ENCODE measurements at regions not wholly inside any gene's neighbourhood (a gene's known extent, or its start where the extent isn't known, plus 50 kb on each side); places are given as distances from the start of the nearest gene placed in this dataset.

DNA sequence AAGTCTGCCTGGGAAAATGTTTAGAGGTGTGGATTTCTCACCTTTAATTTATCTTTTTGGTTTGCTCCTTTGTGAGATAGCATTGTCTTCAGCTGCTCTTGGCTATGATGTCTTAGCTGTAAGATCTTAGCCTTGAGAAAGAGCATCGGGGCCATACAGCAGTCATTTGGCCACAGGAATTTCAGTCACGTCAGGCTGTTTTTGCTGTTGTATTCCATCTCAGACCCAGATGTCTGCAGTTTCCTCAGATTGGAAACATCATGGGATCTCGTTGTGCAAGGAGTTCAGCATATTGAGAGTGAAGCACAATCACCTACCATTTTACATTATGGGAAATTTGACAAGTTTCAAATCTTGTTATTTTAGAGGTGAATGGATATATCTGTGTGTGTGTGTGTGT is 89.3 kb upstream of the C1QTNF9B start:
- intact Hi-C loops (cut with micrococcal nuclease): loop anchor here in 1 of 2 donors (10.0 kb wide), 1 partner anchor 62 kb away; no protein-coding TSS in a partner anchor
- POLR2A ChIA-PET: no interaction called here

DNA sequence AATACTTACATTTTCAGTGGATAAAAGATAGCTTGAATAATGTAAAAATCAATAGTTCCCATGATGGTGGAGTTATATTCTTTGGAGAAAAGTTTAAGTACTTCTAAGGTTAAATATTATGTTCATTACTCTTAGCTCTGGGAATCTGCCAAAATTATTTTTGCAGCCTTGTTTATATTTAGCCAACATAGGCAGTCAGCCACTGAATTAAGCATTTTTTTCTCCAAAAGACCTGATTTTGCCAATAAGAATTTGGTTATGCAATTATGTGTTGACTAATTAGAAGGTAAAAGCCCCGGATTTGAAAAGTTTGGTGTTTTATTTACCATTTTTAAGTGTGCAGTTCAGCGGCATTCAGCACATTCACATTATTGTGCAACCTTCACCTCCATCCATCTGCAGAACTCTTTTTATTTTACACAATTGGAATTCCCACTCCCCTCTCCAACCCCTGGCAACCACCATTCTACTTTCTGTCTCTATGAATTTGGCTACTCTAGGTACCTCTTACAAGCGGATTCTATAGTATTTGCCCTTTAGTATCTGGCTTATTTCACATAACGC is 90.1 kb upstream of the C1QTNF9B start:
- Mint-ChIP-seq H3K4me1 (no peaks in the 10 kb centered on the region), H3K9me3 (no peaks in the 10 kb centered on the region), H3K4me3 (no peak overlapping the region), H3K36me3 (peaks cover 0 to 4% (median 0%) of the 10 kb centered on the region in 5 donors), H3K27ac (no peak overlapping the region), H3K27me3 (peaks cover 7 to 60% (median 25%) of the 10 kb centered on the region in 5 donors)
- DNase-seq (no peak), ATAC-seq (no peak)
- H3K9me3 ChIP-seq (ENCODE audit: control insufficient read depth in 2 of 3, low read length in 3 of 3): no peaks in the 10 kb centered on the region
- H3K27ac ChIP-seq (ENCODE audit: low read depth, low read length): no peak overlapping the region
- no peaks in the 10 kb centered on the region for H3K36me3 ChIP-seq (ENCODE audit: control insufficient read depth in 2 of 3, insufficient read depth in 3 of 3, low read length in 3 of 3)
- no peaks in the 10 kb centered on the region for H3K27me3 ChIP-seq (ENCODE audit: control insufficient read depth in 2 of 2, insufficient read depth in 2 of 2, low read length in 2 of 2)
- intact Hi-C loops (cut with micrococcal nuclease): loop anchor here in 1 of 2 donors (10.0 kb wide), 1 partner anchor 63 kb away; no protein-coding TSS in a partner anchor
- POLR2A ChIA-PET: interaction anchor here (0.6 kb wide), 1 partner anchor 110 kb away, joined by 3 read pairs; no protein-coding TSS in a partner anchor
- CTCF ChIA-PET: no interaction called here
- H3K4me3 ChIP-seq (ENCODE audit: low read length): no peak overlapping the region
- H3K4me1 ChIP-seq (ENCODE audit: control insufficient read depth in 2 of 2, insufficient read depth in 2 of 2, low read length in 2 of 2): no peaks in the 10 kb centered on the region

More for the DNA sequence above, 89.3 kb upstream of the C1QTNF9B start:
- no peaks in the 10 kb centered on the region for H3K4me1 Mint-ChIP-seq
- CTCF ChIA-PET: no interaction called here
- no peak overlapping the region for H3K4me3 ChIP-seq (ENCODE audit: low read length)
- DNase-seq (no peak), ATAC-seq (no peak)
- no peak overlapping the region for H3K27ac ChIP-seq (ENCODE audit: low read depth, low read length)
- H3K36me3 Mint-ChIP-seq: peaks cover 0 to 4% (median 0%) of the 10 kb centered on the region in 5 donors
- H3K36me3 ChIP-seq (ENCODE audit: control insufficient read depth in 2 of 3, insufficient read depth in 3 of 3, low read length in 3 of 3): no peaks in the 10 kb centered on the region
- no peaks in the 10 kb centered on the region for H3K4me1 ChIP-seq (ENCODE audit: control insufficient read depth in 2 of 2, insufficient read depth in 2 of 2, low read length in 2 of 2)
- H3K27ac Mint-ChIP-seq: no peak overlapping the region
- no peaks in the 10 kb centered on the region for H3K9me3 ChIP-seq (ENCODE audit: control insufficient read depth in 2 of 3, low read length in 3 of 3)
- no peaks in the 10 kb centered on the region for H3K9me3 Mint-ChIP-seq
- H3K27me3 Mint-ChIP-seq: peaks cover 7 to 62% (median 26%) of the 10 kb centered on the region in 5 donors
- H3K27me3 ChIP-seq (ENCODE audit: control insufficient read depth in 2 of 2, insufficient read depth in 2 of 2, low read length in 2 of 2): no peaks in the 10 kb centered on the region
- H3K4me3 Mint-ChIP-seq: no peak overlapping the region

DNA sequence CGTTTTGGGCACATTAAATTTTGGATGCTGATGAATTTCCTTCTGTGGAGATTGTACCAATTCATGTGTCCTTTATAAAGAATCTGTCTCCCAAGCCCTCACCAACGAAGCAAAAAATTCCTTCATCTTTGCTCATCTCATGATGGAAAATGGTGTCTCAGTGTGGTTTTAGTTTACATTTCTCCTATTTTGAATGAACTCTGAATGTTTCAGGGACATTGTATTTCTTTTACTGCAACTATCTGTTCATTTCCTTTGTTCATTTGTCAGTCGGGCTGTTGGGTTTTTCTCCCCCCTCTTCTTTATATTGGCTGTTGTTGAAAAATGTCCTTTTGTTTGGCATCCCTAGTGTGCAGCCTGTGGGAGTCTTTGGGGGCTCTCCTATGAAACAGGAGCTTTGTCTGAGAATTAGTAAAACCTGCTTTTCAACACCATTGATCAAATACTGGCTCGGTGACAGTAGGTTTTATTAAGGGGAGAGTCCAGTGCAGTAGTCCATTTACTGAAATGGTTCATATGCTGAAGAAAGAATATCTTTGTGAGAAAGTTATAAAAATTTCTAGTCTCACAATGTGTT is 91.3 kb upstream of the C1QTNF9B start:
- CTCF ChIA-PET: no interaction called here

DNA sequence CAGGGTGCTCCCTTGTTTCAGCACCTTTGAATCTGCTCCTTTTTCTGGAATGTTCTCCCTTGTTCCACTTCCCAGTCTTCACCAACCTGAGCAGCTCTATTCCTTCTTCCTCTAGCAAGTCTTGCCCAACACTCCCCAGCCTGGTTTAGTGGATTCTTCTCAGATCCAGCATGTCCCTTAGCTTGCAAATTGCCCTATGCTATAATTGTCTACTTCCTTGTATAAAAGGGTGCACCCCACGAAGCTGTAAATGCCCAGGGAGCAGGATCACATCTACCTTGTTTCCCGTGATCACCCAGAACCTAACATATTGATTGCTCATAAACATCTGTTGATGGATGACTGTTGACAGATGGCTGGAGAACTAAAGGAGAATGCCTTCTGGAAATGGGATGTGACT is 93.2 kb upstream of the C1QTNF9B start:
- ChIA-PET CTCF (no interaction called here), POLR2A (no interaction called here)
- H3K27me3 ChIP-seq (ENCODE audit: control insufficient read depth in 2 of 2, insufficient read depth in 2 of 2, low read length in 2 of 2): no peaks in the 10 kb centered on the region
- Mint-ChIP-seq H3K36me3 (peaks cover 0 to 4% (median 0%) of the 10 kb centered on the region in 5 donors), H3K4me1 (peaks cover 0 to 2% (median 0%) of the 10 kb centered on the region in 7 donors), H3K4me3 (no peak overlapping the region), H3K27me3 (peaks cover 3 to 46% (median 21%) of the 10 kb centered on the region in 5 donors), H3K27ac (no peak overlapping the region), H3K9me3 (no peaks in the 10 kb centered on the region)
- ATAC-seq: no peak
- H3K27ac ChIP-seq (ENCODE audit: low read depth, low read length): no peak overlapping the region
- no peaks in the 10 kb centered on the region for H3K9me3 ChIP-seq (ENCODE audit: control insufficient read depth in 2 of 3, low read length in 3 of 3)
- H3K36me3 ChIP-seq (ENCODE audit: control insufficient read depth in 2 of 3, insufficient read depth in 3 of 3, low read length in 3 of 3): no peaks in the 10 kb centered on the region
- intact Hi-C loops (cut with micrococcal nuclease): no loop called here
- no peak for DNase-seq
- H3K4me3 ChIP-seq (ENCODE audit: low read length): no peak overlapping the region
- H3K4me1 ChIP-seq (ENCODE audit: control insufficient read depth in 2 of 2, insufficient read depth in 2 of 2, low read length in 2 of 2): no peaks in the 10 kb centered on the region

More for the DNA sequence above, 91.3 kb upstream of the C1QTNF9B start:
- no peak overlapping the region for H3K4me3 ChIP-seq (ENCODE audit: low read length)
- H3K9me3 Mint-ChIP-seq: no peaks in the 10 kb centered on the region
- H3K36me3 Mint-ChIP-seq: peaks cover 0 to 4% (median 0%) of the 10 kb centered on the region in 5 donors
- no peak for DNase-seq
- no peaks in the 10 kb centered on the region for H3K9me3 ChIP-seq (ENCODE audit: control insufficient read depth in 2 of 3, low read length in 3 of 3)
- no peak overlapping the region for H3K27ac ChIP-seq (ENCODE audit: low read depth, low read length)
- POLR2A ChIA-PET: no interaction called here
- no peak overlapping the region for H3K27ac Mint-ChIP-seq
- H3K27me3 ChIP-seq (ENCODE audit: control insufficient read depth in 2 of 2, insufficient read depth in 2 of 2, low read length in 2 of 2): no peaks in the 10 kb centered on the region
- peaks cover 7 to 58% (median 25%) of the 10 kb centered on the region in 5 donors for H3K27me3 Mint-ChIP-seq
- no peak overlapping the region for H3K4me3 Mint-ChIP-seq
- no peaks in the 10 kb centered on the region for H3K4me1 ChIP-seq (ENCODE audit: control insufficient read depth in 2 of 2, insufficient read depth in 2 of 2, low read length in 2 of 2)
- no peaks in the 10 kb centered on the region for H3K4me1 Mint-ChIP-seq
- no peak for ATAC-seq
- intact Hi-C loops (cut with micrococcal nuclease): loop anchor here in 1 of 2 donors (10.0 kb wide), 1 partner anchor 64 kb away; no protein-coding TSS in a partner anchor
- H3K36me3 ChIP-seq (ENCODE audit: control insufficient read depth in 2 of 3, insufficient read depth in 3 of 3, low read length in 3 of 3): no peaks in the 10 kb centered on the region

DNA sequence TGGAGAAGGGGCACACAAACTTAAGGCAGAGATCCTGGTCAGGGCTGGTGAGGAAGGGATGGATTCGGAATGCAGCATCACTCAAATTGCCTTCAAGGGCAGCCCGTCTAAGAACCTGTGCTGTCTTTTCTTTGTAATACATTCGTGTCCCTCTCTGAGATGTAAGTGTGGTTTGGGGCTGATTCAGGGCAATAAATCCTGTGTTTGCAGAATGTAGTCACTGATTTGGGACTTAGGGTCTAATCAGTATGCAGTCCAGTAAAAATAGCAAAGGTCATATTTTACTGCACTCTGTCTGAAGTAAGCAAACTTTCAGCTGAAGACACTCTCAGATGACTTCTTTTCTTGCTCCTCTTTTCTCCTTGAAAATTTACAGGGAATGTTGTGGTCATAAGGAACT is 93.8 kb upstream of the C1QTNF9B start:
- Mint-ChIP-seq H3K4me3 (no peak overlapping the region), H3K27ac (no peak overlapping the region), H3K4me1 (peaks cover 0 to 5% (median 0%) of the 10 kb centered on the region in 7 donors), H3K9me3 (no peaks in the 10 kb centered on the region), H3K27me3 (peaks cover 0 to 48% (median 20%) of the 10 kb centered on the region in 5 donors), H3K36me3 (peaks cover 0 to 4% (median 0%) of the 10 kb centered on the region in 5 donors)
- Histone ChIP-seq H3K27me3 (ENCODE audit: control insufficient read depth in 2 of 2, insufficient read depth in 2 of 2, low read length in 2 of 2) (no peaks in the 10 kb centered on the region), H3K36me3 (ENCODE audit: control insufficient read depth in 2 of 3, insufficient read depth in 3 of 3, low read length in 3 of 3) (no peaks in the 10 kb centered on the region), H3K4me1 (ENCODE audit: control insufficient read depth in 2 of 2, insufficient read depth in 2 of 2, low read length in 2 of 2) (no peaks in the 10 kb centered on the region), H3K27ac (ENCODE audit: low read depth, low read length) (no peak overlapping the region), H3K9me3 (ENCODE audit: control insufficient read depth in 2 of 3, low read length in 3 of 3) (no peaks in the 10 kb centered on the region), H3K4me3 (ENCODE audit: low read length) (no peak overlapping the region)
- ATAC-seq (no peak), DNase-seq (no peak)
- POLR2A ChIA-PET: no interaction called here
- intact Hi-C loops (cut with micrococcal nuclease): no loop called here
- CTCF ChIA-PET: no interaction called here

DNA sequence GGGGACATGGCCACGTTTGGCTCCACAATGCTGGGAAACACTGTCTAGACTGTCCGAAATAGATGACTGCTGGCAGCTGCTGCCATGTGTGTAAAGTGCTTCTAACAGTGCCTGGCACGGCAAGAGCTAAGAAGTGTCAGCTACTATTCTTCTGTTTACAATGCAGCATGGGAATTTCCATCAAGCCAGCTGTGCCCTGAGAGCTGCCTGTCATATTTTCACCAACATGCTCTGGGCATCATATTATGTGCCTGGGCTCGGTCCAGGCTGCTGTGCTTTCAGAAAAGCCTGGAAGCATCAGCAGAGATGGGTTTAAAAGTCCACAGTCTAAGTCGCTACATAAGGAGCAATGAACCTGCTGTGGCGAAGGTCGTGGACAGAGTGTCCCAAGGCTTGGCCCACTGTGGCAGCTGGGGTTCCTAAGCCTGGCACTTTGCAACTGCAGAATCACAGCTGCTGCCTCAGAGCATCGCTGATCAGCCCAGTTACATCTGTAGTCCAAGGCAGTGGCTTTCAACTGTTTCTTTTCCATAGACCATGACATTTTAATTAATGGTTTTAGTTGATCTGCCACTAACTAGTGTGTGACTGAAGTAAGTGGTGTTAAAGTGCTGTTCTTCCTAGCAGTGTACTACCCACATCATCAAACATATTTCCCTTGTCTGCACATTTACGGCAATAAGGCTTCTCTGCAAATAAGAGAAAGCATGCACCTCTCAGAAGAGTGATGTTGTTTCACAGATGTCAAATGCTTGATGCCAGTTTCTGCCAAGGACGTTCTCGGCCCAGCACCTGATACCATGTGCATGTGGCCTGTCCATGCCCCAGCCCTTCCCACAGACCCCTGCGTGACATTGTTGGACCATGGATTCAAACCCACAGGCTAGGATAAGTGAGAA is 95.7 kb upstream of the C1QTNF9B start:
- H3K27ac Mint-ChIP-seq: no peak overlapping the region
- ATAC-seq (no peak), DNase-seq (no peak)
- Histone ChIP-seq H3K4me1 (ENCODE audit: control insufficient read depth in 2 of 2, insufficient read depth in 2 of 2, low read length in 2 of 2) (no peaks in the 10 kb centered on the region), H3K27ac (ENCODE audit: low read depth, low read length) (no peak overlapping the region), H3K4me3 (ENCODE audit: low read length) (no peak overlapping the region), H3K9me3 (ENCODE audit: control insufficient read depth in 2 of 3, low read length in 3 of 3) (no peaks in the 10 kb centered on the region), H3K36me3 (ENCODE audit: control insufficient read depth in 2 of 3, insufficient read depth in 3 of 3, low read length in 3 of 3) (no peaks in the 10 kb centered on the region), H3K27me3 (ENCODE audit: control insufficient read depth in 2 of 2, insufficient read depth in 2 of 2, low read length in 2 of 2) (no peaks in the 10 kb centered on the region)
- H3K27me3 Mint-ChIP-seq: peaks cover 0 to 40% (median 20%) of the 10 kb centered on the region in 5 donors
- peaks cover 0 to 4% (median 0%) of the 10 kb centered on the region in 5 donors for H3K36me3 Mint-ChIP-seq
- POLR2A ChIA-PET: no interaction called here
- intact Hi-C loops (cut with micrococcal nuclease): no loop called here
- H3K4me1 Mint-ChIP-seq: peaks cover 0 to 5% (median 0%) of the 10 kb centered on the region in 7 donors
- peaks cover 0 to 5% (median 0%) of the 10 kb centered on the region in 11 donors for H3K9me3 Mint-ChIP-seq
- no peak overlapping the region for H3K4me3 Mint-ChIP-seq
- CTCF ChIA-PET: no interaction called here
